ENCODE measurements at regions not wholly inside any gene's neighbourhood (a gene's known extent, or its start where the extent isn't known, plus 50 kb on each side); places are given as distances from the start of the nearest gene placed in this dataset.

GRCh38 chr5:162719720-162720119 lies 652.1 kb downstream of the GABRG2 start:
- H3K4me3 ChIP-seq (ENCODE audit: low read length) = no peak overlapping the region
- no peaks in the 10 kb centered on the region for H3K79me2 ChIP-seq (replicated peaks; ENCODE audit: insufficient read depth, low read length)
- no peak overlapping the region for H3K9ac ChIP-seq (ENCODE audit: low read length)
- H3K27me3 ChIP-seq (ENCODE audit: insufficient read depth, low read depth, low read length) = no peaks in the 10 kb centered on the region
- H3K9me2 ChIP-seq (ENCODE audit: insufficient read depth, low read length) = no peaks in the 10 kb centered on the region
- peak overlapping the region; percentile 22 for H3K27ac ChIP-seq (ENCODE audit: low read length)
- no peak overlapping the region for H3K4me2 ChIP-seq (ENCODE audit: low read length)
- H3F3A ChIP-seq (ENCODE audit: insufficient read depth, low read length, poor library complexity, severe bottlenecking) = no peaks in the 10 kb centered on the region
- no peaks in the 10 kb centered on the region for H4K20me1 ChIP-seq (ENCODE audit: insufficient read depth)
- TF ChIP-seq POLR2AphosphoS5 (IDR thresholded peaks at IDR 0.05) (peak; percentile 70), TAF1 (IDR thresholded peaks at IDR 0.05; ENCODE audit: low read depth) (no peak), EZH2 (IDR thresholded peaks at IDR 0.05; ENCODE audit: borderline replicate concordance, insufficient read depth, low read length, poor library complexity, severe bottlenecking) (no peak), RAD21 (conservative IDR thresholded peaks at IDR 0.05) (peak; percentile 24), SMC3 (conservative IDR thresholded peaks at IDR 0.05; ENCODE audit: poor library complexity) (no peak), EP300 (conservative IDR thresholded peaks at IDR 0.05; ENCODE audit: poor library complexity, severe bottlenecking) (peak; percentile 93), MXI1 (conservative IDR thresholded peaks at IDR 0.05; ENCODE audit: poor library complexity, severe bottlenecking) (no peak), CTCF (IDR thresholded peaks at IDR 0.05; ENCODE audit: poor library complexity, severe bottlenecking) (no peak)
- TF ChIP-seq, protein P1, sequence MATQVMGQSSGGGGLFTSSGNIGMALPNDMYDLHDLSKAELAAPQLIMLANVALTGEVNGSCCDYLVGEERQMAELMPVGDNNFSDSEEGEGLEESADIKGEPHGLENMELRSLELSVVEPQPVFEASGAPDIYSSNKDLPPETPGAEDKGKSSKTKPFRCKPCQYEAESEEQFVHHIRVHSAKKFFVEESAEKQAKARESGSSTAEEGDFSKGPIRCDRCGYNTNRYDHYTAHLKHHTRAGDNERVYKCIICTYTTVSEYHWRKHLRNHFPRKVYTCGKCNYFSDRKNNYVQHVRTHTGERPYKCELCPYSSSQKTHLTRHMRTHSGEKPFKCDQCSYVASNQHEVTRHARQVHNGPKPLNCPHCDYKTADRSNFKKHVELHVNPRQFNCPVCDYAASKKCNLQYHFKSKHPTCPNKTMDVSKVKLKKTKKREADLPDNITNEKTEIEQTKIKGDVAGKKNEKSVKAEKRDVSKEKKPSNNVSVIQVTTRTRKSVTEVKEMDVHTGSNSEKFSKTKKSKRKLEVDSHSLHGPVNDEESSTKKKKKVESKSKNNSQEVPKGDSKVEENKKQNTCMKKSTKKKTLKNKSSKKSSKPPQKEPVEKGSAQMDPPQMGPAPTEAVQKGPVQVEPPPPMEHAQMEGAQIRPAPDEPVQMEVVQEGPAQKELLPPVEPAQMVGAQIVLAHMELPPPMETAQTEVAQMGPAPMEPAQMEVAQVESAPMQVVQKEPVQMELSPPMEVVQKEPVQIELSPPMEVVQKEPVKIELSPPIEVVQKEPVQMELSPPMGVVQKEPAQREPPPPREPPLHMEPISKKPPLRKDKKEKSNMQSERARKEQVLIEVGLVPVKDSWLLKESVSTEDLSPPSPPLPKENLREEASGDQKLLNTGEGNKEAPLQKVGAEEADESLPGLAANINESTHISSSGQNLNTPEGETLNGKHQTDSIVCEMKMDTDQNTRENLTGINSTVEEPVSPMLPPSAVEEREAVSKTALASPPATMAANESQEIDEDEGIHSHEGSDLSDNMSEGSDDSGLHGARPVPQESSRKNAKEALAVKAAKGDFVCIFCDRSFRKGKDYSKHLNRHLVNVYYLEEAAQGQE (IDR thresholded peaks at IDR 0.05; ENCODE audit: borderline replicate concordance) = no peak
- peaks cover 8% of the 10 kb centered on the region for H3K9me3 ChIP-seq (ENCODE audit: low read length)
- no peak overlapping the region for H2AFZ ChIP-seq (ENCODE audit: low read depth, low read length)
- H3K36me3 ChIP-seq (ENCODE audit: insufficient read depth, low read length) = no peaks in the 10 kb centered on the region

- Histone ChIP-seq H3K9ac (ENCODE audit: low read length) (no peak overlapping the region), H3F3A (ENCODE audit: insufficient read depth, low read length, poor library complexity, severe bottlenecking) (no peaks in the 10 kb centered on the region), H3K4me3 (ENCODE audit: low read length) (no peak overlapping the region), H2AFZ (ENCODE audit: low read depth, low read length) (no peak overlapping the region), H3K4me2 (ENCODE audit: low read length) (no peak overlapping the region), H4K20me1 (ENCODE audit: insufficient read depth) (no peaks in the 10 kb centered on the region), H3K79me2 (replicated peaks; ENCODE audit: insufficient read depth, low read length) (no peaks in the 10 kb centered on the region), H3K9me3 (ENCODE audit: low read length) (peaks cover 8% of the 10 kb centered on the region), H3K27ac (ENCODE audit: low read length) (no peak overlapping the region), H3K9me2 (ENCODE audit: insufficient read depth, low read length) (no peaks in the 10 kb centered on the region), H3K36me3 (ENCODE audit: insufficient read depth, low read length) (no peaks in the 10 kb centered on the region), H3K27me3 (ENCODE audit: insufficient read depth, low read depth, low read length) (no peaks in the 10 kb centered on the region)
- no peak for TF ChIP-seq MXI1 (conservative IDR thresholded peaks at IDR 0.05; ENCODE audit: poor library complexity, severe bottlenecking)
- no peak for TF ChIP-seq EZH2 (IDR thresholded peaks at IDR 0.05; ENCODE audit: borderline replicate concordance, insufficient read depth, low read length, poor library complexity, severe bottlenecking)
- no peak for TF ChIP-seq RAD21 (conservative IDR thresholded peaks at IDR 0.05)
- no peak for TF ChIP-seq CTCF (IDR thresholded peaks at IDR 0.05; ENCODE audit: poor library complexity, severe bottlenecking)
- TF ChIP-seq POLR2AphosphoS5 (IDR thresholded peaks at IDR 0.05) = peak; percentile 49
- no peak for TF ChIP-seq TAF1 (IDR thresholded peaks at IDR 0.05; ENCODE audit: low read depth)
- TF ChIP-seq EP300 (conservative IDR thresholded peaks at IDR 0.05; ENCODE audit: poor library complexity, severe bottlenecking) = peak; percentile 62
- no peak for TF ChIP-seq SMC3 (conservative IDR thresholded peaks at IDR 0.05; ENCODE audit: poor library complexity)
- TF ChIP-seq, protein P1 (IDR thresholded peaks at IDR 0.05; ENCODE audit: borderline replicate concordance) = peak; percentile 75
Observed at GRCh38 chr5:162721125-162721524, 653.6 kb downstream of the GABRG2 start.

Measured in neural cell (in vitro differentiated cells).